ENCODE measurements at regions not wholly inside any gene's neighbourhood (a gene's known extent, or its start where the extent isn't known, plus 50 kb on each side); places are given as distances from the start of the nearest gene placed in this dataset.

DNA sequence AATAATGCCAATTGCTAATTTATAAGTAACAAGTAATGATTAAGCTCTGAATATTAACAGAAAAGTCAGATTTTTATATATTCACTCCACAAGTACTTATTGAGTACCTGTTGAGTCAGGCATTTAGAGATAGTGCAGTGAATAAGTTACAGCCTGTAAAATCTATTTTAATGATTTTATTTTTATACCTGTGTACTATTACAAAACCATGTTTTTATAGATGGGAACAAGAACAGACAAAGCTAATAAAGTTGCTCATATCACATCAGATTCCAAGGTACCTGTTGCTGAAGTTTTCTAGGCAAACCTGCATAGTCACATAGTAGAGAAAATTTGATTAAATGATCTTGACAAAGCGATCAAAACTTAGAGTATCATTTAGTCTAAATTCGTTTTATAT is 623.7 kb downstream of the EFNA5 start:
- no peak for TF ChIP-seq SIN3A (IDR thresholded peaks at IDR 0.05; ENCODE audit: borderline replicate concordance, insufficient read depth, low read length)
- TF ChIP-seq, protein P1, sequence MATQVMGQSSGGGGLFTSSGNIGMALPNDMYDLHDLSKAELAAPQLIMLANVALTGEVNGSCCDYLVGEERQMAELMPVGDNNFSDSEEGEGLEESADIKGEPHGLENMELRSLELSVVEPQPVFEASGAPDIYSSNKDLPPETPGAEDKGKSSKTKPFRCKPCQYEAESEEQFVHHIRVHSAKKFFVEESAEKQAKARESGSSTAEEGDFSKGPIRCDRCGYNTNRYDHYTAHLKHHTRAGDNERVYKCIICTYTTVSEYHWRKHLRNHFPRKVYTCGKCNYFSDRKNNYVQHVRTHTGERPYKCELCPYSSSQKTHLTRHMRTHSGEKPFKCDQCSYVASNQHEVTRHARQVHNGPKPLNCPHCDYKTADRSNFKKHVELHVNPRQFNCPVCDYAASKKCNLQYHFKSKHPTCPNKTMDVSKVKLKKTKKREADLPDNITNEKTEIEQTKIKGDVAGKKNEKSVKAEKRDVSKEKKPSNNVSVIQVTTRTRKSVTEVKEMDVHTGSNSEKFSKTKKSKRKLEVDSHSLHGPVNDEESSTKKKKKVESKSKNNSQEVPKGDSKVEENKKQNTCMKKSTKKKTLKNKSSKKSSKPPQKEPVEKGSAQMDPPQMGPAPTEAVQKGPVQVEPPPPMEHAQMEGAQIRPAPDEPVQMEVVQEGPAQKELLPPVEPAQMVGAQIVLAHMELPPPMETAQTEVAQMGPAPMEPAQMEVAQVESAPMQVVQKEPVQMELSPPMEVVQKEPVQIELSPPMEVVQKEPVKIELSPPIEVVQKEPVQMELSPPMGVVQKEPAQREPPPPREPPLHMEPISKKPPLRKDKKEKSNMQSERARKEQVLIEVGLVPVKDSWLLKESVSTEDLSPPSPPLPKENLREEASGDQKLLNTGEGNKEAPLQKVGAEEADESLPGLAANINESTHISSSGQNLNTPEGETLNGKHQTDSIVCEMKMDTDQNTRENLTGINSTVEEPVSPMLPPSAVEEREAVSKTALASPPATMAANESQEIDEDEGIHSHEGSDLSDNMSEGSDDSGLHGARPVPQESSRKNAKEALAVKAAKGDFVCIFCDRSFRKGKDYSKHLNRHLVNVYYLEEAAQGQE (IDR thresholded peaks at IDR 0.05; ENCODE audit: insufficient read depth in 1 of 2, low read depth in 2 of 2, low read length in 2 of 2), result no peak
- no peak for TF ChIP-seq POLR2AphosphoS5 (IDR thresholded peaks at IDR 0.05; ENCODE audit: low read depth, low read length)
- no peak for TF ChIP-seq TAF1 (IDR thresholded peaks at IDR 0.05; ENCODE audit: borderline replicate concordance, insufficient read depth, low read length)

DNA sequence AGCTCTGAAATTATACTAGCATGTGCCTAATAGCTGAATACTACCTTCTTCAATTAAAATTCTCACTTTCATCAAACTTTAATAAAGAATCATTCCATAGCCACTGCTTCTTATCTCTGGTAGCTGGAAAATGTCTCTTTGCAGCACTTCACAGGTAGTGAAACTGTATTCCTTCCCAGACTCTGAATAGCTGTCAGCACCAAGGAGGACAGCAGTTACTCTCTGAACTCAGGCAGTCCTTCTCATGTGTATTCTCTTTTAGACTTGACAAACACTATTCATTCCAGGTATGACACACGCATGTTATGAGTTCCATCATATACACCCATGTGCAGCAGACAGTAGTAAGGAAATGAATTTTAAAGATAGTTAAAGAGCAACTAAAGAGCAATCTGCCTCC is 627.1 kb downstream of the EFNA5 start:
- TF ChIP-seq TAF1 (IDR thresholded peaks at IDR 0.05; ENCODE audit: borderline replicate concordance, insufficient read depth, low read length) (no peak), POLR2AphosphoS5 (IDR thresholded peaks at IDR 0.05; ENCODE audit: low read depth, low read length) (no peak), FOXP2 (optimal IDR thresholded peaks at IDR 0.05; ENCODE audit: borderline replicate concordance, extremely low read depth, extremely low read length, insufficient read depth) (no peak), SIN3A (IDR thresholded peaks at IDR 0.05; ENCODE audit: borderline replicate concordance, insufficient read depth, low read length) (no peak)
- TF ChIP-seq, protein P1 (IDR thresholded peaks at IDR 0.05; ENCODE audit: insufficient read depth in 1 of 2, low read depth in 2 of 2, low read length in 2 of 2), result no peak

DNA sequence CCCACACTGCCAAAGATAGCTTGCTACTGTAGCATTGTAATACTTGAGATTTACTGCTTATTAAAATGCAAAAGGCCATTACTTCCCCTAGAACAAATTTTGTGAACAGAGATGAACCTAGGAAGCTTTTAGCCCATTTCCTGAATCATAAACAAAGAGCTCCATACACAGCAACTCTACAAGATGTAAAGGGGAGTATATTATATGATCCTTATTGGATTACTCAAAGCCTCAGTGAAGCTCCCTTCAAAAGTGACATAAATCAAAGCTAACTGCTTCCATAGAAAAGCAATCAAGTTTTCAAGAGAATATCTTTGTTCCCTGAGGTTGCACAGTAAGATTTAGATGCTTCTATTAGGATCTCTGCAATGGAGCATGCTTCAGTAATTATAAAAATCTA is 629.8 kb downstream of the EFNA5 start:
- TF ChIP-seq TAF1 (IDR thresholded peaks at IDR 0.05; ENCODE audit: borderline replicate concordance, insufficient read depth, low read length) (no peak), SIN3A (IDR thresholded peaks at IDR 0.05; ENCODE audit: borderline replicate concordance, insufficient read depth, low read length) (no peak), POLR2AphosphoS5 (IDR thresholded peaks at IDR 0.05; ENCODE audit: low read depth, low read length) (no peak), FOXP2 (optimal IDR thresholded peaks at IDR 0.05; ENCODE audit: borderline replicate concordance, extremely low read depth, extremely low read length, insufficient read depth) (no peak)
- TF ChIP-seq, protein P1 (IDR thresholded peaks at IDR 0.05; ENCODE audit: insufficient read depth in 1 of 2, low read depth in 2 of 2, low read length in 2 of 2), result no peak

- TF ChIP-seq TAF1 (IDR thresholded peaks at IDR 0.05; ENCODE audit: borderline replicate concordance, insufficient read depth, low read length) (no peak), SIN3A (IDR thresholded peaks at IDR 0.05; ENCODE audit: borderline replicate concordance, insufficient read depth, low read length) (no peak), POLR2AphosphoS5 (IDR thresholded peaks at IDR 0.05; ENCODE audit: low read depth, low read length) (no peak), FOXP2 (optimal IDR thresholded peaks at IDR 0.05; ENCODE audit: borderline replicate concordance, extremely low read depth, extremely low read length, insufficient read depth) (no peak)
- TF ChIP-seq, protein P1 (IDR thresholded peaks at IDR 0.05; ENCODE audit: insufficient read depth in 1 of 2, low read depth in 2 of 2, low read length in 2 of 2), result no peak
These were observed 638.1 kb downstream of the EFNA5 start for GRCh38 chr5:107032629-107033028.

- no peak for TF ChIP-seq TAF1 (IDR thresholded peaks at IDR 0.05; ENCODE audit: borderline replicate concordance, insufficient read depth, low read length)
- TF ChIP-seq SIN3A (IDR thresholded peaks at IDR 0.05; ENCODE audit: borderline replicate concordance, insufficient read depth, low read length), result no peak
- TF ChIP-seq, protein P1 (IDR thresholded peaks at IDR 0.05; ENCODE audit: insufficient read depth in 1 of 2, low read depth in 2 of 2, low read length in 2 of 2), result no peak
- no peak for TF ChIP-seq POLR2AphosphoS5 (IDR thresholded peaks at IDR 0.05; ENCODE audit: low read depth, low read length)
- no peak for TF ChIP-seq FOXP2 (optimal IDR thresholded peaks at IDR 0.05; ENCODE audit: borderline replicate concordance, extremely low read depth, extremely low read length, insufficient read depth)
These were observed 641.8 kb downstream of the EFNA5 start for GRCh38 chr5:107028938-107029337.

All from PFSK-1 (cell line).